H1 (cell line): ENCODE measurements at regions not wholly inside any gene's neighbourhood (a gene's known extent, or its start where the extent isn't known, plus 50 kb on each side); places are given as distances from the start of the nearest gene placed in this dataset.

Experiments used
- CHD7 ChIP-seq: fragments of 300-600 bp; sonication (generic); IDR thresholded peaks from 2 replicates; pipeline ENCODE4 v1.7.1; 2012; ENCODE audit warnings: low read length, moderate library complexity, mild to moderate bottlenecking, inconsistent platforms; ENCODE audit not compliant: insufficient replicate concordance
- E2F6 ChIP-seq: IDR thresholded peaks from 2 replicates; pipeline ENCODE4 v1.6.1; 2012; ENCODE audit warnings: inconsistent platforms
- EZH2 ChIP-seq: fragments of 200-600 bp; sonication (generic); IDR thresholded peaks from 2 replicates; pipeline ENCODE4 v1.7.1; 2012; ENCODE audit warnings: low read depth, mild to moderate bottlenecking, moderate library complexity, low read length, inconsistent platforms; ENCODE audit not compliant: severe bottlenecking
- FOSL1 ChIP-seq: IDR thresholded peaks from 2 replicates; pipeline ENCODE4 v1.6.1; 2011; ENCODE audit warnings: mild to moderate bottlenecking, low read depth, low read length, moderate library complexity; ENCODE audit not compliant: insufficient read depth
- SP1 ChIP-seq: IDR thresholded peaks from 2 replicates; pipeline ENCODE4 v1.6.1; 2011; ENCODE audit warnings: low read depth, low read length

GRCh38 chrX:77299549-77299948, 147.6 kb upstream of the FGF16 start (continued):
- TF ChIP-seq CHD7 (no peak), E2F6 (no peak), EZH2 (no peak), FOSL1 (no peak), SP1 (no peak)
